ENCODE measurements at regions not wholly inside any gene's neighbourhood (a gene's known extent, or its start where the extent isn't known, plus 50 kb on each side); places are given as distances from the start of the nearest gene placed in this dataset.
"Not testable (repeated sequence)": the region's sequence is repeated elsewhere in the genome, so short reads cannot be mapped to it uniquely, and the experiment has no call there.

- FAIRE-seq (no peak), DNase-seq (ENCODE audit: insufficient read length, low spot score) (no peak)
These were observed 51.8 kb upstream of the AGR3 start for GRCh38 chr7:16933296-16934279.

GRCh38 chr7:16934722-16935340 is 53.0 kb upstream of the AGR3 start:
- FAIRE-seq (no peak), DNase-seq (ENCODE audit: insufficient read length, low spot score) (no peak)

- no peak for FAIRE-seq
- no peak for DNase-seq (ENCODE audit: insufficient read length, low spot score)
These were observed 53.6 kb upstream of the AGR3 start for GRCh38 chr7:16935341-16935735.

- no peak for FAIRE-seq
- DNase-seq (ENCODE audit: insufficient read length, low spot score), result no peak
These were observed 55.0 kb upstream of the AGR3 start for GRCh38 chr7:16936626-16937422.

GRCh38 chr7:16939161-16939560 is 57.4 kb upstream of the AGR3 start:
- FAIRE-seq (no peak), DNase-seq (ENCODE audit: insufficient read length, low spot score) (no peak)

GRCh38 chr7:16940776-16941175 is 59.0 kb upstream of the AGR3 start:
- DNase-seq (ENCODE audit: insufficient read length, low spot score) (no peak), FAIRE-seq (no peak)

- DNase-seq (ENCODE audit: insufficient read length, low spot score) (no peak), FAIRE-seq (no peak)
These were observed 61.2 kb upstream of the AGR3 start for GRCh38 chr7:16942929-16943509.

- no peak for DNase-seq (ENCODE audit: insufficient read length, low spot score)
- no peak for FAIRE-seq
These were observed 63.2 kb upstream of the AGR3 start for GRCh38 chr7:16944936-16945335.

GRCh38 chr7:16945372-16945771 is 63.6 kb upstream of the AGR3 start:
- no peak for FAIRE-seq

GRCh38 chr7:16948110-16948509 is 66.3 kb upstream of the AGR3 start:
- not testable (repeated sequence) for DNase-seq (ENCODE audit: insufficient read length, low spot score); FAIRE-seq

More at GRCh38 chr7:16945372-16945771, 63.6 kb upstream of the AGR3 start:
- no peak for DNase-seq (ENCODE audit: insufficient read length, low spot score)

- DNase-seq (ENCODE audit: insufficient read length, low spot score) (no peak), FAIRE-seq (no peak)
These were observed 69.8 kb upstream of the AGR3 start for GRCh38 chr7:16951483-16952080.

- DNase-seq (ENCODE audit: insufficient read length, low spot score) (no peak), FAIRE-seq (no peak)
These were observed 72.5 kb upstream of the AGR3 start for GRCh38 chr7:16954321-16954720.

GRCh38 chr7:16958724-16959123 is 76.9 kb upstream of the AGR3 start:
- DNase-seq (ENCODE audit: insufficient read length, low spot score) (no peak), FAIRE-seq (no peak)

- FAIRE-seq (no peak), DNase-seq (ENCODE audit: insufficient read length, low spot score) (no peak)
These were observed 78.7 kb upstream of the AGR3 start for GRCh38 chr7:16960337-16960965.

GRCh38 chr7:16961641-16962040 is 79.9 kb upstream of the AGR3 start:
- FAIRE-seq (no peak), DNase-seq (ENCODE audit: insufficient read length, low spot score) (no peak)

GRCh38 chr7:16963044-16963443 is 81.3 kb upstream of the AGR3 start:
- DNase-seq (ENCODE audit: insufficient read length, low spot score) (no peak), FAIRE-seq (no peak)

- FAIRE-seq; DNase-seq (ENCODE audit: insufficient read length, low spot score): not testable (repeated sequence)
These were observed 83.9 kb upstream of the AGR3 start for GRCh38 chr7:16965697-16966096.

GRCh38 chr7:16967300-16967811 is 85.6 kb upstream of the AGR3 start:
- no peak for FAIRE-seq
- no peak for DNase-seq (ENCODE audit: insufficient read length, low spot score)

- DNase-seq (ENCODE audit: insufficient read length, low spot score) (no peak), FAIRE-seq (no peak)
These were observed 89.1 kb upstream of the AGR3 start for GRCh38 chr7:16970732-16971482.
